Prostate gland (tissue), 2 donors: ENCODE measurements at regions not wholly inside any gene's neighbourhood (a gene's known extent, or its start where the extent isn't known, plus 50 kb on each side); places are given as distances from the start of the nearest gene placed in this dataset.

Experiments used
- DNase-seq: peaks from one replicate; pipeline ENCODE4 v3.0.0-alpha.2; 2019; ENCODE audit warnings: low spot score
- H3K27ac ChIP-seq, 2 donors: fragments of 200-600 bp; sonication (generic); 2 replicates each; pipeline ENCODE4 v1.5.1; 2017 to 2019
- H3K27me3 ChIP-seq: fragments of 200-600 bp; sonication (generic); replicated peaks from 2 replicates; pipeline ENCODE4 v1.5.1; 2019; ENCODE audit not compliant: insufficient read depth
- H3K36me3 ChIP-seq, 2 donors: fragments of 200-600 bp; sonication (generic); 1 replicate in 1 of 2; 2 replicates in 1 of 2; pipeline versions ENCODE4 v1.5.1 to v1.8.1; 2017 to 2019
- H3K4me1 ChIP-seq: fragments of 200-600 bp; sonication (generic); replicated peaks from 2 replicates; pipeline ENCODE4 v1.5.1; 2019
- H3K4me3 ChIP-seq, 2 donors: fragments of 200-600 bp; sonication (generic); 2 replicates each; pipeline ENCODE4 v1.5.1; 2017 to 2019
- H3K9me3 ChIP-seq: fragments of 200-600 bp; sonication (generic); 2 replicates; pipeline ENCODE4 v1.5.1; 2017
- POLR2A ChIP-seq: fragments of 450-650 bp; IDR thresholded peaks from one replicate; pipeline ENCODE4 v1.6.1; 2016; ENCODE audit warnings: antibody characterized with exemption, mild to moderate bottlenecking
- POLR2AphosphoS5 ChIP-seq: sonication (generic); formaldehyde crosslinking; IDR thresholded peaks from one replicate; pipeline ENCODE4 v1.6.1; 2017; ENCODE audit warnings: antibody characterized with exemption
- WGBS: methylation state at CpG from one replicate; pipeline ENCODE4 v1.1.5; 2018; 5-methylcytosine and 5-hydroxymethylcytosine counted together
- intact Hi-C: fragments of 100-400 bp; cut with DNase I; formaldehyde crosslinking; loops from one replicate; pipeline ENCODE4 v1.14.2; 2022
- TF ChIP-seq, protein P1 (sequence below), 4 experiments: fragments of 200-600 bp in 2 of 4; fragments of 450-650 bp in 2 of 4; sonication (generic) in 2 of 4; IDR thresholded peaks; 1 replicate in 3 of 4; 2 replicates in 1 of 4; pipeline ENCODE4 v1.5.1; 2016 to 2019; ENCODE audit warnings: antibody characterized with exemption in 4 of 4, mild to moderate bottlenecking in 2 of 4, moderate library complexity in 2 of 4

DNA sequence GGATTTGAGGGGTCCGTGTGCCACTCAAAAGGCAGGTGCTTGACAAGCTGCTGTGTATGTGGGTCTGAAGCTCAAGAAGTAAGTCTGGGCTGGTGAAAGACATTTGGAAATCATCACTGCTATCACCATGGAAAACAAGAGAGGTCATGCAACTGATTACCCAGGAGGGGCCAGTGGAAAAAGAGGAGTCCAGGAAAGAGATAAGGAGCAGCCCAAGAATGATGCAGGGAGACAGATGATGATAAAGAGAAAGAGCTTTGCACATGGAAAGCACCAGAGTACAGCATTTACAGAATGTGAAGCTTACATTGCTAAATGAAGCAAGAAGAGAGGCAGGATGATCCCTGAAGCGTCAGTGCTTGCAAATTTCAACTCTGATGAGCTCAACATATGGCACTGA is 203.2 kb downstream of the SETD4 start:
- DNase-seq: no peak
- intact Hi-C loops: no loop called here
- no peak for TF ChIP-seq POLR2A
- TF ChIP-seq, protein P1, sequence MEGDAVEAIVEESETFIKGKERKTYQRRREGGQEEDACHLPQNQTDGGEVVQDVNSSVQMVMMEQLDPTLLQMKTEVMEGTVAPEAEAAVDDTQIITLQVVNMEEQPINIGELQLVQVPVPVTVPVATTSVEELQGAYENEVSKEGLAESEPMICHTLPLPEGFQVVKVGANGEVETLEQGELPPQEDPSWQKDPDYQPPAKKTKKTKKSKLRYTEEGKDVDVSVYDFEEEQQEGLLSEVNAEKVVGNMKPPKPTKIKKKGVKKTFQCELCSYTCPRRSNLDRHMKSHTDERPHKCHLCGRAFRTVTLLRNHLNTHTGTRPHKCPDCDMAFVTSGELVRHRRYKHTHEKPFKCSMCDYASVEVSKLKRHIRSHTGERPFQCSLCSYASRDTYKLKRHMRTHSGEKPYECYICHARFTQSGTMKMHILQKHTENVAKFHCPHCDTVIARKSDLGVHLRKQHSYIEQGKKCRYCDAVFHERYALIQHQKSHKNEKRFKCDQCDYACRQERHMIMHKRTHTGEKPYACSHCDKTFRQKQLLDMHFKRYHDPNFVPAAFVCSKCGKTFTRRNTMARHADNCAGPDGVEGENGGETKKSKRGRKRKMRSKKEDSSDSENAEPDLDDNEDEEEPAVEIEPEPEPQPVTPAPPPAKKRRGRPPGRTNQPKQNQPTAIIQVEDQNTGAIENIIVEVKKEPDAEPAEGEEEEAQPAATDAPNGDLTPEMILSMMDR (IDR thresholded peaks at IDR 0.05): no peak
- no peak for TF ChIP-seq POLR2AphosphoS5

DNA sequence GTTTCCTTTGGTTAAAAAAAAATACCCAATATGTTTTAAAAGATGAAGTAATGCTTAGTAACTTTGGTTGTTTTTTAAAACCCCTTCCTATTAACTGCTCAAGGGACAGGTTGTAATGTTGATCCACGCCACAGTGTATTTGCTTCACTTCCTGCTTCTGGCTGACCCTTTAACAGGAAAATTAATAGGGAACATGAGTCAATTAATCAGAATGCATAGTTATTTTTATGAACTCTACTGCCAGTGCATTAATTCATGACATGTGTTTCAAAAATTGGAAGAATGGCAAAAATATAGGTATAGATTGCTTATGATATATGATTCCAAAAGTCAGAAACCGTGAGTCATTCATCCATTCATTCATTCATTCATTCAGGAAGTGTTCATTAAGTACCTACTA is 204.8 kb downstream of the SETD4 start:
- 59% methylated on average over 2 of the region's 2 CpGs for WGBS
- H3K4me3 ChIP-seq: no peak overlapping the region
- no peak overlapping the region for H3K27ac ChIP-seq
- intact Hi-C loops: no loop called here
- H3K27me3 ChIP-seq: no peaks in the 10 kb centered on the region
- H3K4me1 ChIP-seq: no peaks in the 10 kb centered on the region
- DNase-seq: no peak
- no peaks in the 10 kb centered on the region for H3K9me3 ChIP-seq
- H3K36me3 ChIP-seq: no peaks in the 10 kb centered on the region
- TF ChIP-seq POLR2AphosphoS5 (no peak), POLR2A (no peak)
- TF ChIP-seq, protein P1 (IDR thresholded peaks at IDR 0.05): no peak

More for the DNA sequence above, 203.2 kb downstream of the SETD4 start:
- WGBS: 92% methylated on average over 2 of the region's 2 CpGs
- Histone ChIP-seq H3K4me3 (no peak overlapping the region), H3K27me3 (no peaks in the 10 kb centered on the region), H3K9me3 (no peaks in the 10 kb centered on the region), H3K4me1 (no peaks in the 10 kb centered on the region), H3K27ac (no peak overlapping the region), H3K36me3 (no peaks in the 10 kb centered on the region)

DNA sequence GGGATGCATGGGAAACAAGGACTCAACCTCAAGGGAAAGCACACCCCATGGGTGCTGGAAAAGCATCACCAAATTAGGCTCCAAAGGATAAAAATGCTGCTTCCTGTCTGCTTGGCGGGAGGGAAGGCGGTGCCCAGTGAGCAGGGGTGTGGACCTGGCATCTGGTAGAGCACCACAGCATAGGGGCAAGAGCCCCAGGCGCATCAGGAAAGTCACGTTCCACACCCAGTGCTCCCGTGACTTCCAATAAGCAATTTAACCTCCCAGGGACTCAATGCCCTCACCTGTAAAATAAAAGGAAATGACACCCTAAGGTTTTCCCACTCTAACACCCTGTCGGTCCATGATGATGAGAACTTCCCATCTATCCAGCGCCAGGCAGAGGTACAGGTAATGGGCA is 206.0 kb downstream of the SETD4 start:
- TF ChIP-seq POLR2A (no peak), POLR2AphosphoS5 (no peak)
- TF ChIP-seq, protein P1 (IDR thresholded peaks at IDR 0.05): no peak
- 88% methylated on average over 7 of the region's 7 CpGs for WGBS
- Histone ChIP-seq H3K9me3 (no peaks in the 10 kb centered on the region), H3K4me3 (no peak overlapping the region), H3K36me3 (no peaks in the 10 kb centered on the region), H3K27me3 (no peaks in the 10 kb centered on the region), H3K27ac (no peak overlapping the region), H3K4me1 (no peaks in the 10 kb centered on the region)
- intact Hi-C loops: no loop called here
- DNase-seq: no peak

DNA sequence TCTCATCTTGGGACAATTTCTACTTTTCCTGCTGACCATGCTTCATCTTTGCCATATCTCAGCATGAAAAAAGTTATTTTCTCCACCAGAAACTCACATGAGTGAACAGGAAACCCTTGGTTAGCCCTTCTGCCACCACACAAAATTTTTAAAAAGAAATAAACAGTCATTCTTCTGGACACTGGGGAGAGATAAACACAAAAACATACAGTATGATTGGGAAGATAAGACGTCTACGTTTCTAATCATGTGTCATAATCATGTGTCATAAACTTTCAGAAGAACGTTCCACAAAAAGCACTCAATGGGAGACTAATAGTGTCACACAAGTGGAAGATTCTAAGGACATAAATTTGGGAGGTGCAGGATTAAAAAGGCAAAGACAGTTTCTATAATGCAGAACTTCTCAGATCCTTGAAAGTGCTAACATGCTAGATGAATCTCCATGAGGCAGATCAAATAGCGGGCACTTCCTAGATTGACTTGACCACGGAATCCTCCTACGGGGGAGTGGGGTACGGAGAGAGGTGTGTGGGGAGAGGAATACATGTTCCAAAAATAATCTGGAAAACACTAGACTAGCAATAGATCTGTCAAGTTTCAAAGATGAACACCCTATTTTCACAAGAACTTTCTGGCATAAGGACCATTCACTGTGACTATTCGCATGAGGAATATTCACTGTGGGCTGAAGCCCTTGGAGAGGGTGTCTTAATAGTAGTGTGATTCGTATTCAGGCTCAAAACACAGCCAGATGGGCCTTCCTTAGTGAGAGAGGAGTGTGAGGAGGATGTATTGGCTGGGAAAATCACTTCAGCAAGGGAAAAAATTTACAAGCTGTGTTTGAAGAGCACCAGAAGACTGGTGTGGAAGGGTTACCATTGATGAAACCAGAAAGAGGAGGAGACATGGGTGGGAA is 206.7 kb downstream of the SETD4 start:
- Histone ChIP-seq H3K9me3 (no peaks in the 10 kb centered on the region), H3K27me3 (no peaks in the 10 kb centered on the region), H3K27ac (peak overlapping the region in 1 of 2 donors; percentile 16), H3K4me1 (no peaks in the 10 kb centered on the region), H3K4me3 (no peak overlapping the region), H3K36me3 (no peaks in the 10 kb centered on the region)
- TF ChIP-seq POLR2AphosphoS5 (no peak), POLR2A (no peak)
- TF ChIP-seq, protein P1 (IDR thresholded peaks at IDR 0.05): no peak
- no peak for DNase-seq
- WGBS: 79% methylated on average over 9 of the region's 9 CpGs
- intact Hi-C loops: no loop called here

DNA sequence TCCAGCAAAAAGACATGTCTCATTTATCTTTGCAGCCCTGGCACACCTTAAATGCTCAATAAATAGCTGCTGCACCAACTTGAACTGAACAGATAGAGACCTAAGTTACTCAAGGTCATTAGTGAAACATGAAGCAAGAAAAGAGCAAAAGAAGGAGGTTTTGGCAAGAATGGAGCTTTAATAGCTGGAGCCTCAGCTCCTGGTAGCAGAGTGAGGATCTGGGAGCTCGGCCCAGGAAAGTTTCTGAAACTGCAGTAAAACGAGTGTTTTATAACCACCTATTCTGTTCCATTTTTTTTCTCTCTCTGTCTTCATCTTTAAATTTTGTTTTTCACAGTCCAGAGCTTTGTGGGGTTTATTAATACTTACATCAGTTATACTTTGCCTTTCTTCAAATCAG is 207.5 kb downstream of the SETD4 start:
- H3K9me3 ChIP-seq: no peaks in the 10 kb centered on the region
- H3K36me3 ChIP-seq: no peaks in the 10 kb centered on the region
- TF ChIP-seq POLR2A (no peak), POLR2AphosphoS5 (no peak)
- TF ChIP-seq, protein P1 (IDR thresholded peaks at IDR 0.05): no peak
- H3K4me3 ChIP-seq: no peak overlapping the region
- WGBS: 37% methylated on average over 2 of the region's 2 CpGs
- H3K27ac ChIP-seq: peak overlapping the region in 1 of 2 donors; percentile 16
- intact Hi-C loops: no loop called here
- DNase-seq: no peak
- H3K4me1 ChIP-seq: no peaks in the 10 kb centered on the region
- H3K27me3 ChIP-seq: no peaks in the 10 kb centered on the region
